Endothelial cell of umbilical vein (primary cell): ENCODE measurements at regions not wholly inside any gene's neighbourhood (a gene's known extent, or its start where the extent isn't known, plus 50 kb on each side); places are given as distances from the start of the nearest gene placed in this dataset.

Experiments used
- BruUV-seq: library from RNA; stranded (reverse); fragments of 400-500 nt; replicated peaks from 2 replicates; lab custom pipeline; 2021; lab: Mats Ljungman, UMichigan
- CTCF ChIA-PET: fragments of 300-600, 350-600 bp; sonication (Branson Sonifier 250); formaldehyde crosslinking; loops from one replicate; lab custom pipeline; 2021; ENCODE audit warnings: antibody characterized with exemption, inconsistent platforms; lab: Charles Lee
- POLR2A ChIA-PET: fragments of 300-600, 350-600 bp; sonication (Branson Sonifier 250); formaldehyde crosslinking; loops from one replicate; lab custom pipeline; 2021; ENCODE audit warnings: antibody characterized with exemption, inconsistent platforms; lab: Charles Lee
- DNase-seq: peaks from one replicate; pipeline ENCODE4 v3.0.0-alpha.2; 2011; ENCODE audit warnings: low read depth, low spot score
- FAIRE-seq: peaks from 2 replicates; lab custom pipeline; 2011; peaks lifted over from hg19 to GRCh38; lab: Jason Lieb, UNC
- H2AFZ ChIP-seq: 2 replicates; pipeline ENCODE4 v1.6.0; 2012; ENCODE audit warnings: low read depth, low read length, control low read depth, inconsistent platforms
- H3K27ac ChIP-seq: 2 replicates; pipeline ENCODE4 v1.5.1; 2011; ENCODE audit warnings: low read depth, mild to moderate bottlenecking, control low read depth, low read length, moderate library complexity; ENCODE audit not compliant: insufficient read depth
- H3K27me3 ChIP-seq, 2 experiments: 2 replicates each; pipeline versions ENCODE4 v1.6.0 to v1.6.1; 2011; ENCODE audit warnings: low read length in 2 of 2, mixed read lengths in 1 of 2; ENCODE audit not compliant: control insufficient read depth in 2 of 2, insufficient read depth in 2 of 2
- H3K36me3 ChIP-seq, 2 experiments: 2 replicates in 1 of 2; 3 replicates in 1 of 2; pipeline ENCODE4 v1.5.1; 2011; ENCODE audit warnings: low read length in 2 of 2, mild to moderate bottlenecking in 1 of 2, moderate library complexity in 1 of 2; ENCODE audit not compliant: control insufficient read depth in 2 of 2, insufficient read depth in 2 of 2; ENCODE audit errors: extremely low read depth in 1 of 2
- H3K4me1 ChIP-seq: 3 replicates; pipeline ENCODE4 v1.5.1; 2011; ENCODE audit warnings: mild to moderate bottlenecking, low read length; ENCODE audit not compliant: control insufficient read depth, insufficient read depth; ENCODE audit errors: extremely low read depth
- H3K4me2 ChIP-seq: 2 replicates; pipeline ENCODE4 v1.6.1; 2011; ENCODE audit warnings: low read length, control low read depth, mixed read lengths; ENCODE audit not compliant: insufficient read depth
- H3K4me3 ChIP-seq, 3 experiments: fragments of 200-600 bp in 1 of 3; sonication (generic), shearing (Covaris generic) in 1 of 3; replicated peaks in 1 of 3; 2 replicates each; pipeline ENCODE4 v1.5.1; 2011 to 2016; ENCODE audit warnings: control low read depth in 3 of 3, low read length in 3 of 3, mild to moderate bottlenecking in 2 of 3, inconsistent platforms in 1 of 3, low read depth in 1 of 3, moderate library complexity in 1 of 3; ENCODE audit not compliant: insufficient read depth in 1 of 3
- H3K79me2 ChIP-seq: 2 replicates; pipeline ENCODE4 v1.6.0; 2012; ENCODE audit warnings: low read length, inconsistent platforms; ENCODE audit not compliant: control insufficient read depth, insufficient read depth
- H3K9ac ChIP-seq: replicated peaks from 2 replicates; pipeline ENCODE3; 2011; ENCODE audit warnings: low read length, control low read depth; ENCODE audit not compliant: insufficient read depth; ENCODE audit errors: extremely low read depth
- H3K9me1 ChIP-seq: replicated peaks from 3 replicates; pipeline ENCODE4 v1.6.0; 2011; ENCODE audit warnings: mild to moderate bottlenecking, low read length; ENCODE audit not compliant: control insufficient read depth, insufficient read depth; ENCODE audit errors: extremely low read depth
- H3K9me3 ChIP-seq: replicated peaks from 2 replicates; pipeline ENCODE4 v1.5.1; 2012; ENCODE audit warnings: low read length, inconsistent platforms; ENCODE audit not compliant: control insufficient read depth, insufficient read depth
- H4K20me1 ChIP-seq: replicated peaks from 2 replicates; pipeline ENCODE3; 2011; ENCODE audit warnings: mild to moderate bottlenecking, low read length; ENCODE audit not compliant: control insufficient read depth, insufficient read depth; ENCODE audit errors: extremely low read depth
- EZH2 ChIP-seq: IDR thresholded peaks from 2 replicates; pipeline ENCODE4 v1.6.1; 2012; ENCODE audit warnings: borderline replicate concordance, low read depth, mild to moderate bottlenecking, moderate library complexity, low read length, inconsistent platforms; ENCODE audit not compliant: severe bottlenecking
- FOS ChIP-seq: IDR thresholded peaks from 2 replicates; pipeline ENCODE4 v1.6.1; 2011; ENCODE audit warnings: mild to moderate bottlenecking, low read length, moderate library complexity, borderline replicate concordance; ENCODE audit not compliant: insufficient read depth
- GATA2 ChIP-seq: IDR thresholded peaks from 2 replicates; pipeline ENCODE4 v1.7.0; 2011; ENCODE audit warnings: low read depth, mild to moderate bottlenecking, moderate library complexity, mixed read lengths, low read length; ENCODE audit not compliant: insufficient read length, insufficient read depth
- JUN ChIP-seq: IDR thresholded peaks from 2 replicates; pipeline ENCODE4 v1.6.1; 2011; ENCODE audit warnings: borderline replicate concordance, low read depth; ENCODE audit not compliant: insufficient read length, insufficient read depth
- MYC ChIP-seq: IDR thresholded peaks from one replicate; pipeline ENCODE4 v1.6.1; 2011; ENCODE audit warnings: mild to moderate bottlenecking, low read depth, low read length
- POLR2A ChIP-seq: IDR thresholded peaks from 2 replicates; pipeline ENCODE4 v1.6.1; 2012; ENCODE audit warnings: low read depth, mild to moderate bottlenecking, control low read depth, low read length
- POLR2AphosphoS5 ChIP-seq: IDR thresholded peaks from 2 replicates; pipeline ENCODE4 v1.6.1; 2012; ENCODE audit warnings: low read depth, mild to moderate bottlenecking, control low read depth, low read length, moderate library complexity; ENCODE audit not compliant: insufficient read depth
- dilution Hi-C: fragments of 300-500 bp; cut with MboI; formaldehyde crosslinking; loops from one replicate; pipeline ENCODE4 v1.15.0; 2019; ENCODE audit warnings: low sequenced_read_pairs; ENCODE audit not compliant: extremely low pct_ligation_motif_present
- intact Hi-C: fragments of 100-400 bp; cut with micrococcal nuclease; formaldehyde crosslinking; loops from one replicate; pipeline ENCODE4 v1.10.0; 2022
- TF ChIP-seq, protein P1 (sequence below): IDR thresholded peaks from 2 replicates; pipeline ENCODE4 v1.6.1; 2011; ENCODE audit not compliant: insufficient read depth, insufficient read length
- TF ChIP-seq, protein P2 (sequence below), 2 donors: IDR thresholded peaks; 1 replicate in 1 of 2; 2 replicates in 1 of 2; pipeline ENCODE4 v1.5.1; 2011; ENCODE audit warnings: low read length in 2 of 2, mild to moderate bottlenecking in 2 of 2, moderate library complexity in 2 of 2, control low read depth in 1 of 2, inconsistent platforms in 1 of 2, low read depth in 1 of 2; ENCODE audit not compliant: insufficient read depth in 1 of 2; ENCODE audit errors: extremely low read depth in 1 of 2

DNA sequence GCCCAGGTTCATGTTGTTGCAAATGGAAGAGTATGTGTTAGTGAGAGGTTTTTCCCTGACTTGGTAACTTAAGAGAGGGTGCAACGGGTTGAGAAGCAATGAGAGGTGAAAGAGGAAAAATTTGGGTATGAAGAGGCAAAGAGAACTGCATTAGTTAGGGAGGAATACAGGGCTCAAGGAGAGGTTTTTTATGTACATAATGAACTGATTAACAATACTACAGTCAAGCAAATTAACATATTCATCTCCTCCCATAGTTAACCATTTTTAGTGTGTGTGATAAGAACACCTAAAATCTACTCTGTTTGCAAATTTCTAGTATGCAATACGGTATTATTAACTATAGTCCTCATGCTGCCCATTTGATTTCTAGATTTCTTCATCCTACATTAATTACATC lies 79.5 kb upstream of the HTR1E start:
- intact Hi-C loops, result loop anchor here (1.0 kb wide), 1 partner anchor 934 kb away; no protein-coding TSS in a partner anchor
- CTCF ChIA-PET, result interaction anchor here (1.0 to 3.7 kb wide), 3 partner anchors 935 to 1101 kb away, joined by 3 to 29 read pairs (median 11); no protein-coding TSS in a partner anchor

More for the DNA sequence above, 79.5 kb upstream of the HTR1E start:
- Histone ChIP-seq H3K9me1 (no peaks in the 10 kb centered on the region), H3K4me2 (no peak overlapping the region), H3K4me3 (no peak overlapping the region), H4K20me1 (no peaks in the 10 kb centered on the region), H2AFZ (no peak overlapping the region), H3K36me3 (no peaks in the 10 kb centered on the region), H3K27me3 (no peaks in the 10 kb centered on the region), H3K27ac (no peak overlapping the region), H3K79me2 (no peaks in the 10 kb centered on the region), H3K4me1 (no peaks in the 10 kb centered on the region), H3K9me3 (no peaks in the 10 kb centered on the region), H3K9ac (no peak overlapping the region)
- DNase-seq, result no peak
- TF ChIP-seq, protein P1, sequence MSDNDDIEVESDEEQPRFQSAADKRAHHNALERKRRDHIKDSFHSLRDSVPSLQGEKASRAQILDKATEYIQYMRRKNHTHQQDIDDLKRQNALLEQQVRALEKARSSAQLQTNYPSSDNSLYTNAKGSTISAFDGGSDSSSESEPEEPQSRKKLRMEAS, result no peak
- TF ChIP-seq MYC (no peak), POLR2A (no peak), EZH2 (no peak), POLR2AphosphoS5 (no peak), FOS (no peak), GATA2 (no peak), JUN (no peak)
- TF ChIP-seq, protein P2, sequence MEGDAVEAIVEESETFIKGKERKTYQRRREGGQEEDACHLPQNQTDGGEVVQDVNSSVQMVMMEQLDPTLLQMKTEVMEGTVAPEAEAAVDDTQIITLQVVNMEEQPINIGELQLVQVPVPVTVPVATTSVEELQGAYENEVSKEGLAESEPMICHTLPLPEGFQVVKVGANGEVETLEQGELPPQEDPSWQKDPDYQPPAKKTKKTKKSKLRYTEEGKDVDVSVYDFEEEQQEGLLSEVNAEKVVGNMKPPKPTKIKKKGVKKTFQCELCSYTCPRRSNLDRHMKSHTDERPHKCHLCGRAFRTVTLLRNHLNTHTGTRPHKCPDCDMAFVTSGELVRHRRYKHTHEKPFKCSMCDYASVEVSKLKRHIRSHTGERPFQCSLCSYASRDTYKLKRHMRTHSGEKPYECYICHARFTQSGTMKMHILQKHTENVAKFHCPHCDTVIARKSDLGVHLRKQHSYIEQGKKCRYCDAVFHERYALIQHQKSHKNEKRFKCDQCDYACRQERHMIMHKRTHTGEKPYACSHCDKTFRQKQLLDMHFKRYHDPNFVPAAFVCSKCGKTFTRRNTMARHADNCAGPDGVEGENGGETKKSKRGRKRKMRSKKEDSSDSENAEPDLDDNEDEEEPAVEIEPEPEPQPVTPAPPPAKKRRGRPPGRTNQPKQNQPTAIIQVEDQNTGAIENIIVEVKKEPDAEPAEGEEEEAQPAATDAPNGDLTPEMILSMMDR (IDR thresholded peaks at IDR 0.05; ENCODE audit: extremely low read depth in 1 of 2, insufficient read depth in 1 of 2, low read depth in 1 of 2, low read length in 2 of 2), result no peak
- dilution Hi-C loops, result no loop called here
- no peak for FAIRE-seq
- POLR2A ChIA-PET, result no interaction called here
- BruUV-seq, result no TSS peak
